GM19239 (cell line): ENCODE measurements at regions not wholly inside any gene's neighbourhood (a gene's known extent, or its start where the extent isn't known, plus 50 kb on each side); places are given as distances from the start of the nearest gene placed in this dataset.
"Not testable (repeated sequence)": the region's sequence is repeated elsewhere in the genome, so short reads cannot be mapped to it uniquely, and the experiment has no call there.

Experiments
- DNase-seq: peaks from one replicate; pipeline ENCODE4 v3.0.0; 2011; ENCODE audit warnings: low spot score; ENCODE audit not compliant: insufficient read length
- FAIRE-seq: peaks from 2 replicates; lab custom pipeline; 2011; peaks lifted over from hg19 to GRCh38; lab: Jason Lieb, UNC

DNA sequence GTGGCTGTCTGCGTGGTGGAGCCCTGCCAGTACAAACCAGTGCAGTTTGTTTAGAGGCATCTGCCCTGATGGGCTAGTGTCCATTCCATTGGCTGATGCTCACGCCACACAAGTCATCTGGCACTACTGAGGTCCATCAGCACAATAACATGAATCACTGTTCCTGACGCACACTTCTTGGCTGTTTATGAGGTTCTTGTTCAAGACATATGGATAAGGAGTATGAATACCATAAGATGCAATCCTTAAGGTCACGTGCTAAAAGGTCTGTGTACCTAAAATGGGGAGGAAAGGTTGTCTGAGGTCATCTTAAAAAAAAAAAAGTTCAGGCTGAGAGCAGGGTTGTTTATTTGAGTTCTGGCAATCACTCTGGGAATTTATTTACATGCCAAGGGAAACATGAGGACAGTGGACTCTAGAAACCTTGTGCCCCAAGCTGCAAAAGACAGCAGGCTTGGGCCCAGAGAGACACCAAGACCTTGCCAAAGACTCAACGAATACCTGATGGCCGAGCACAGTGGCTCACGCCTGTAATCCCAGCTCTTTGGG is 54.1 kb upstream of the SHLD1 start:
- FAIRE-seq (no peak), DNase-seq (no peak)

DNA sequence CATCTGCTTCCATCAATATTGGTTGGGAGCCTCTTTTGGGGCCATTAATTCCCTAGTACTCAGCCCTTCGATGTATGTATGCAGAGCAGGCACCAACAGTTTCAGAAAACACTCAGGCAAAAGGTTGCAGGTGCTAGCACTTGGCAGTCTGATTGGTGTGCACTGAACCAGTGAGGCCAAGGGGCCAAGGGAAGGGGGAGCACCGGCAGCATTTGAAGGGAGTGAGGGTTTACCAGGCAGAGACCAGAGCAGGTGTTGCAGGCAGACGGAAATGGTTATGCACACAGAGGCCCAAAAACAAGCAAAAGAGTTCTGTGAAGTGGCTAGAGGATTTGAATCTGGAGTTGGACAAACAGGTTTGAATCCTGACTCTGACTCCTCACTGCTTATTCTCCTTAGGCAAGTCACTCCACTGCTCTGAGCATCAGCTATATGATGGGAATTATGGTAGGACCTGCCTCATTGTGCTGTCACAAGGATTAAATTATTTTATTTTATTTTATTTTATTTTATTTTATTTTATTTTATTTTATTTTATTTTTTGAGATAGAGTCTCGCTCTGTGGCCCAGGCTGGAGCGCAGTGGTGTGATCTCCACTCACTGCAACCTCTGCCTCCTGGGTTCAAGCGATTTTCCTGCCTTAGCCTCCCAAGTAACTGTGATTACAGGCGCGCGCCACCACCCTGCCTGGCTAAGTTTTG is 58.1 kb upstream of the SHLD1 start:
- peak; percentile 89 for FAIRE-seq
- peak; percentile 71 for DNase-seq

DNA sequence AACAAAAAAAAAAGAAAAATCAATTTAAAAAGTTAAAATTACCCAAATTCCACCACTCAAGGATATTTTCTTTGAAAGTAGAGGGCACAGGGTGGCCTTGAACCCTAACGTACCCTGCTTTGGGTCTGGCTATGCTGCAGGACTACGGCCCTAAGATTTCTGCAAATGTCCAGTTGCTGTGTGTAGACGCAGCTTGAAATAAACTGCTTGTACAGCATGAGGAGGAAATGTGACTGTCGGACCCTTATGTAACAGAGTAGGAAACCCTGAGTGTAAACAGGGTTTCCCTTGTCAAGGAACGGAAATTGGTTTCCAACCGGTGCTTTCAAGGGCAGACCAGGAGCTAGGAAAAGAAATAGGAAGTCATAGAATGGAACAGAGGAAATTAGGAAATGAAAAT is 60.7 kb upstream of the SHLD1 start:
- DNase-seq = no peak
- FAIRE-seq = no peak

DNA sequence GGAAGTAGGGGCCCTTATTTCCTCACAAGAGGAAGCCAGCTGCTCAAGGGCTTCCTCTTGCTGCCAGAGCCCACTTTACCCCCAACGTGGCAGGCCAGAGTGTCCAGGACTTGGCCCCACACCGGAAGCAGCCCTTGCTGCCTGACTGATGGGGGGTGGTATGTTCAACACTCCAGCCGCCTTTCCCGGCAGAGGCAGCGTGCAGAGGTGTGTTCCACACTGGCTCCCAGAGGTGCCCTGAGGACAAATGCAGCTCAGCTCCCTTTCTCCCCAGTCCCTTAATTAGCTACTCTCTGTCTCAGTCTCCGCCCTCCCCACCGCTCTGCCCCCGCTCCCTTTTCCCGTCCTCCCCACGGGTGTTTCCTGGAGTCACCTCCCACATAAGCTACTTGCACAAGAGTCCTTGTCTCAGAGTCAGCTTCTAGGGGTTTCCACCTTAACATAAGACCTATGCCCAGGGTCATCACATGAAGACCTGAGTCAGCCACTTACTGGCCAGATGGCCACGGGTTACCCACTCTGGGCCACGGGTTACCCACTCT is 61.7 kb upstream of the SHLD1 start:
- DNase-seq (no peak), FAIRE-seq (no peak)

DNA sequence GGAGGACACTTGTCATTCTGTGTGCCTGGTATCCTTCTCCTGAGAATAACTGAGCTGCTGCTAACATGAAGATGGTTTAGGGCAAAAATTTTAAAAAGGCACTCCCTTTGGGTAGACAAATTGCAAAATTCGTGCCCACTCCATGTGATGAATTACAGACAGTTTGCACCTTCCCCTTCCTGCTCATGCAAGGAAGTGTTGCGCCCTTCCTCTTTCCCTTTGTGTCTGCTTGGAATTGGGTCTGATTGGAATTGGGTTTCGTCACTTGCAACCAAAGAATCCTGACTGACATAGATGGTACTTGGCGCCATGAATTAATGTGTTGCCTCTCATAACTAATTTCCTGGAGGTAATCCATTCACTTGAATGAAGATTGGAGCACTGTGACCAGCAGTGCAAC is 62.3 kb upstream of the SHLD1 start:
- FAIRE-seq = no peak
- no peak for DNase-seq

DNA sequence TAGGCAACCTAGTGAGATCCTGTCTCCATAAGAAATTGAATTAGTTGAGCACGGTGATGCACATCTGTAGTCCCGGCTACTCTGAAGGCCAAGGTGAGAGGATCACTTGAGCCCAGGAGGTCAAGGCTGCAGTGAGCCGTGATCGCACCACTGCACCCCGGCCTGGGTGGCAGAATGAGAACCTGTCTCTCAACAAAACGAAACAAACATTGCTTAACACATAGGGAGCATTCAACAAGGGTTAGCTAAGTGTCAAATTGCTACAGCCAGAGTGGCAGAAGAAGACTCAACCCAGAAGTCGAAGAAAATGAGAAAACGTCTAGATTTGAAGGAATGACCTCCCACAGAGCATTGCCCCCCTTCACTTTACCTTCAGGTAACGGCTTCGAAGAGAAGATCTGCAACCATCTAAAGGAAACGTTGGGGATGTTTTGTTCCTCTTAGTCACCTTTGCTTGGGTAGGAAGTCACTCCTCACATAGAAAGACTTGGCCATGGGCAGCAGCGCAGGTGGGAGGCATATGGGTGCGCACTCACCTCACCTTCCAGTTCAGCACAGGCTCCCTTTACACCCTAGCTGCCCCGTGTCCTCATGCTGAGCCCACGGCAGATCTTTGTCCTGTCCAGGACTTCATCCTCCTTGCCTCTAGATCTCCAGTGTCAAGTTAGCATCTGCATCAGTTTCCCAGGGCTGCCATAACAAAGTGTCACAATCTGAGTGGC is 63.7 kb upstream of the SHLD1 start:
- FAIRE-seq (no peak), DNase-seq (no peak)

DNA sequence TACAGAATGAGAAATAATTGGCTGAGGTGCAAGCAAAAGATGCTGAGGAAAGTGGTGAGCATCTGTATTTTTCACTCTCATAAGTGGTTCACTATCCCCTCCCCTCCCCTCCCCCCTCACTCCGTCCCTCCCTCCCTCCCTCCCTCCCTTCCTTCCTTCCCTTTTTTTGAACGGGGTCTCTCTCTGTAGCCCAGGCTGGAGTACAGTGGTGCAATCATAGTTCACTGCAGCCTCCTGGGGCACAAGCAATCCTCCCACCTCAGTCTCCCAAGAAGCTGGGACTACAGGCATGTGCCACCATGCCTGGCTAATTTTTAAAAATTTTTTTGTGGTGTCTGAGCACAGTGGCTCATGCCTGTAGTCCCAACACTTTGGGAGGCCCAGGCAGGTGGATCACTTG is 67.6 kb upstream of the SHLD1 start:
- not testable (repeated sequence) for DNase-seq, FAIRE-seq

DNA sequence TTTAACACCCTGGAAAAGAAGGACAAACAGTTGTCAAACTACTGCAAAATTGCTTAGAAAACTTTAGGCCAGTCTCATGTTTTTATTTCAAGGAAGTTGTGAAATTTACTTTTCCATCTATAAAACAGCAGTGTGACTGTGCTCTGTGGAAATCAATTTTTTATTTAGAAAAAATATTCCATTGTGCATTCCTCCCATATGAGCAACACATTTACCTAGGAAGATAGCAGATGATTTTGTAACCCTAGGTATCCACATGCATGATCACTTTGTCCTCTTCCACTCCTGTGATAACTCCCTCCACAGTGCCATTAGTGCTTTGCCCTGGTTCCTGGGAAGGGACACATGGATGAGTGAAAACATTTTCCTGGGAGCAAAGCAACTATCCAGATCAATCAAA is 69.4 kb upstream of the GPCPD1 start:
- FAIRE-seq (no peak), DNase-seq (no peak)

DNA sequence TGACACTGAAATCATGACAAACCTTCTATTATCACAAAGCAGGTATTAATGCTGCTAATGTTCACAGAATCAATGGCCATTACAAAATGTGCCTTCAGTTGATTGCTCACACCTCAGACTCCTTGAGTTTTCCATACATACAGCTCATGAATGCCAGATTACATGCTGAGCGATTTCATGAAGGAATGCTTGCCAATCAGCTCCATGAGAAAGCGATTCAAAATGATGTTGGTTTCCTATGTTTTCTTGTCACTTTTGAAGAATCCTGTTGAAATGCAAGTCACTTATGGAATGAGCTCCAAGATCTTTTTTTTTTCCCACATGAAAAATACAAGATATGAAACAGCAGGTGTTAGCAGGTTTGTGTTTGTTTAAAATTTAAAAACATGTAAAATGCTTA is 68.0 kb upstream of the GPCPD1 start:
- DNase-seq (no peak), FAIRE-seq (no peak)

DNA sequence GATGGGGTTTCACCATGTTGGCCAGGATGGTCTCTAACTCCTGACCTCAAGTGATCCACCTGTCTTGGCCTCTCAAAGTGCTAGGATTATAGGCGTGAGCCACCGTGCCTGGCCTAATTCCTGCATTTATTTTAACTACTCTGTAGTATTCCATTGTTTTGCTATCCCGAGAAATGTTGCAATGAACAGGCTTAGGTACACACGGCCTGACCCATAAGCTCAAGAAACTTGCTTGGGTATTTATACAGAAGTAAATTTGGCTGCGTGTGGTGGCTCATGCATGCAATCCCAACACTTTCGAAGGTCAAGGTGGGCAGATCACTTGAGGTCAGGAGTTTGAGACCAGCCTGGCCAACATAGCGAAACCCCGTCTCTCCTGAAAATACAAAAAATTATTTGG is 67.1 kb upstream of the GPCPD1 start:
- FAIRE-seq, DNase-seq: not testable (repeated sequence)

DNA sequence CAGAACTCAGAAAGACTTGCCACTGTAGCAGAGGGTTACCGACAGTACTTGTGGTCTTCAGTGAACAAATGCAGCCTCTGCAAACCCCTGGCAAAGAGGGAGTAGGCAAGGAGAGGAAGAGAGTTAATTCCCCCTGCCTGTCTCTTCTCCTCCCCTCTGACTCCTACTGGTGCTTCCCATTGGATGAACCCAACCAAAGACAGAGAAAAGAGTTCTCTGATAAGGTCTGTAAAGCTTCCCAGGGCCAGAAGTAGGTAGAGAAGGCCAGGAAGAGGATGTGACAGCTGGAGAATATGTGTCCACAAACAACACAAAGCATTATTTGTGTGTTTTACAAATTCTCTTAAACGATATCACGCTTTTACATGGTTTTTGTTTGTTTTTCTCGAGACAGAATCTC is 66.6 kb upstream of the GPCPD1 start:
- no peak for FAIRE-seq
- no peak for DNase-seq

DNA sequence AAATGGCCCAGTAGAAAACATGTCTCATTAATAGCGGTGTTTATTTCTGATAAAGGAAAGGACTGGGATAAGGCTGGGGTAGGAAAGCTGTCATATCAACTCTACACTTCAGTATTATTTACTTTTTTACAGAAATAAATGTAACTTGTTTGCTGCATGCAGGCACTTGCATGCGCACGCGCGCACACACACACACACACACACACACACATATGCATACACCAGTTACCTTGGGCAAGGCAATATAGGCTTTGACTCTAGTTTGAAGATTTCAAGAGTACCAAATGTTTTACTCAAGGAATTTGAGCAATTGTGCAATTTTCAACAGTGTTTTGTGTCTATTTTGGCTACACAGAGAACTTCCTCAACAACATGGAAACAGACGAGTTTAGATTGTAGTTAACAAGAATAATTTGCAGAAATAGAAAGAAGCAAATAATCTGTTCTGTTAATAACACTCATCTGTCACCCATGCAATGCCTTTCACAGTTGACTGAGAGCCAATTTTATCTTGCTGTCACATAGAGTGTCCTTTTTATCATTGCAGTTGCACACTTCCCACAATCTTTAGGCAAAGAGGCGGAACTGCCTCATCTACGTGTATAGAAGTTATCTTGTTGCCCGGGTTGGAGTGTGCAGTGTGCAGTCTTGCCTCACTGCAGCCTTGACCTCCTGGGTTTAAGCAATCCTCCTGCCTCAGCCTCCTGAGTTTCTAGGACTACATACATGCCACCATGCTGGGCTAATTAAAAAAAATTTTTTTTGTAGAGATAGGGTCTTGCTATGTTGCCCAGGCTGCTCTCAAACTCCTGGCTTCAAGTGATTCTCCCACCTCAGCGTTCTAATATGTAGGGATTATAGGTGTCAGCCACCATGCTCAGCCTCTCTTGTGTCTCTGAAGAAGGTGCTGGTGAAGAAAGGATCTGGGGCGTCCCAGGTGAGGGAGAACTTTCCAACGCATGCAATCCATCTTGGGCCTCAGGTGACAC is 64.6 kb upstream of the GPCPD1 start:
- DNase-seq (no peak), FAIRE-seq (peak; percentile 47)

DNA sequence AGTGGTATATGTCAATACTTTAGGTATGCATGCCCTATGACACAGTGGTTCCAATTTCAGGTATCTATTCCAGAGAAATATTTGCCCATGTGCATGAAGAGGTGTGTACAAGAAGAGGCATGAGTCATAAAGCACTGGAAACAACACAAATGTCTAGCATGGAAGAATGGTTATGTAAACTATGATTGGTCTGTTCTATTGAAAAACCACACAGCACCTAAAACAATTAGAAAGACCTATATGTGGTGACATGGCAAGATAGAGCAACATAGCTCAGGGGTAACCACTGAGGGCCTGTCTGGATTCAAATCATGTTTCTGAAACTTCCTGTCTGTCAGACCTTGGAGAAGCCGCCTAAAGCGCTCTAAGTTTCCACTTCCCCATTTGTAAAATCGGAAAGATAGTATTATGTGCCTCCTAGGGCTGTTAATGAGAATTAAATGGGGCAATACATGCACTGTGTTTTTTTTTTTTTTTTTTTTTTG is 63.4 kb upstream of the GPCPD1 start:
- no peak for DNase-seq
- FAIRE-seq = peak; percentile 88

DNA sequence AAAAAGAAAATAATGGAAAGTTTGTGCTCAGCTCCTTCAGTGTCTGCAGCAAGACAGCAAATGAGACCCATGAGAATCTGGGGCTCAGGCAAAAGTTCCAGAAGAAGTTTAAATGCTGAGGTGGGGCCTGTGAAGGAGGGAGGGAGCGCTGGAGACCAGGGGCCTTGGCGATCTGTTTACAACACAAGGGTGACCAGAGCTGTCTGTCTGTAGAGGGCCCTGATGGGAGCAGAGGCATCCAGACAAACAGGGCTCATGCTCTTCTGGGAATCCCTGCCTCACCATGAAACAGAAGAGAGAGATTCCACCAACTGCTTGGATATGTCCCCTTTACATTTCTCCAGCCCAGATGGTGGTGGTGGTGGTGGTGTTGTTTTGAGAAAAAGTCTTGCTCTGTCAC is 60.1 kb upstream of the GPCPD1 start:
- DNase-seq (no peak), FAIRE-seq (no peak)

DNA sequence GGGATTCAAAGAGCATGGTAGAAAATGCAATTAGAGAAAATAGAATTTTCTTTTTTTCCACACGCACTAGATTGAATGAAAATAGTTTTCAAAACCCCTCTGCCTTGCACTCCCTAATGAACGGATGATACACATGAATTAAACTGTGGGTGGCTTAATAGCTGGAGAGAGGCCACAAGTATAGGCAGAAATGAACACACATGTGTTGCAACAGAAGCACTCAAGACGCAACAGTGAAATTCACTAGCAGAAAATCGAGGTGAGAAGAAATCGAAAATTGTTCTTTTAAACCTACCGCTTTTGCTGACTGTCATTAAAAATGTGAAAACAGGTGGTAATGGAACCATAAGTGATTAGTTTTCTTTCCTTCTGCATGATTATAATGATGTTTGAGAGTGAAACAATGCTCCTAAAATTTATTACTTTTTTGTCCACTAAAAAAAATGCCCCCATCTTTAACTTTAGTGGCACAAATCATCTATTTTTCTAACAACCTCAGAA is 59.3 kb upstream of the GPCPD1 start:
- no peak for FAIRE-seq
- no peak for DNase-seq

DNA sequence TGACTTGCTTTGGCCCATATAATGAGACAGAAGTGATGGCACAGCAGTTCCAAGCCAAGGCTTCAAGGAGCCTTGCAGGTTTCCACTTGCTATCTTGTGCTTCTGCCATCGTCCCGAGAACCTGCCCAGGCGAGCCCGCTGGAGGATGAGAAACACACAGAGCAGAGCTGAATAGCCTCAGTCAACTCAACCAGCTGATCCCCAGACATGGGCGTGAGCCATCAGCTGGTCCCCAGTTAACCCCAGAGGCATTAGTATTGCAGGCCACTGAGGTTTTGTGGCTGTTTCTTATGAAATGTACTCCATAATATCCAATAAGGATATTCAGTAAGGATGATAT is 57.7 kb upstream of the GPCPD1 start:
- DNase-seq (no peak), FAIRE-seq (no peak)

DNA sequence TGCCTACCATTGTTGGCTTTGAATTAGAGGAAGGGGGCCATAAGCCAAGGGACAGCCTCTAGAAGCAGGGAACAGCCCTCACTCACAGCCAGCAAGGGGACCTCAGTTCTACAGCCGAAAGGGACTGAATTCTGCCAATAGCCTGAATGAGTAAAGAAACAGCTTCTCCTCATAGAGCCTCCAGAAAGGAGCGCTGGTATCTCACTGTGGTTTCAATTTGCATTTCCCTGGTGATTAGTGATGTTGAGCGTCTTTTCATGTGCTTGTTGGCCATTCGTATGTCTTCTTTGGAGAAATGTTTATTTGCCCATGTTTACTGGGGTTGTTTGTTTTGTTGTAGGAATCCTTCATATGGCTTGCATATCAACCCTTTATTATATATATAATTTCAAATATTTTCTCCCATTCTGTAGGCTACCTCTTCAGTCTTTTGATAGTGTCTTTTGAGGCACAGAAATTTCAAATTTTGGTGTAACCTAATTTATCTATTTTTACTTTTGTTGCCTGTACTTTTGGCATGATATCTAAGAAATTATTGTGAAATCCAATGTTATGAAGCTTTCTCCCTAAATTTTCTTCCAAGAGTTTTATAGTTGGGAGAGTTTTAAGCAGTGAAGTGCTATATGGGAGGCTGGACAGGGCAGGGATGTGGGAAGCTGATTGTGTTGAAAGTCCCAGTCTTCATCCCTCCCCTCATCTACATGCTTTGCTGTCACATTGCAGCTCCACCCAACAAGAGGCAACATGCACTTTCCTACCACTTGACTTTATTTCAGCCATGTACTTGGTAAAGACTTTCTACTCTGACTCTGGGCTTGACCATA is 57.1 kb upstream of the GPCPD1 start:
- peak; percentile 96 for FAIRE-seq
- DNase-seq = no peak

DNA sequence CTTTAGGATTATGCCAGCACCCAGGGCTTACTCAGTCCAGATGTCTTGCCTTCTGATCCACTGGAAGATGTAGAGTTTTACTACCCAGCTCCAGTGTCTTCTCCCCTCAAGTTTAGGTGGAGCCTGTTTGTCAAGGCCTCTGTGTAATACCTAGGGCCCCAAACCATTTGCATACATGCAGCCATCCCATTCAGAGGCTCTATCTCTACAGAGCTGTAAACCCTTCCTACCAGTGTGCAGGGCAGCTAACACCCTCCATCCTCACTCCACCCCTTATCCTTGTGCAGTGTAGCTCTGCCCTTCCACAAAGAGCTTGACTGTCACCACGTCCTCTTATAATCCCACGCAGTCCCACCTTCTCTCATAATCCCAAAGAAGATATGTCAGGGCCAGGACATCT is 54.6 kb upstream of the GPCPD1 start:
- no peak for FAIRE-seq
- no peak for DNase-seq

DNA sequence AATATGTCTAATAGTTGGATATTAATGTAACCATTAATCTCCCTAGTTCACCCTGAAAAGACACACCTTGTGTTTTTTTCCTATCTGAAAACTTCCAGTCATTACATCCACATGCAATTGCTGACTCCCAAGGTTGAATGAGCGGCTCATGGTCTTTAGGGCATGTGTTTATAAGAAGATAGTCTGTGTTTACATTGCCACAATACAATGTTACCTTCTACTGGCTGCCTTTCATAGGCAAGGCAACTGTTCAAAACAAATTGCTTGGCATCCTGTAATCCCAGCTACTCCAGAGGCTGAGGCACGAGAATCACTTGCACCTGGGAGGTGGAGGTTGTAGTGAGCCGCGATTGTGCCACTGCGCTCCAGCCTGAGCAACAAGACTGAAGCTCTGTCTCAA is 52.6 kb upstream of the GPCPD1 start:
- no peak for DNase-seq
- FAIRE-seq = peak; percentile 44
